GM18868 (cell line): ENCODE measurements at regions not wholly inside any gene's neighbourhood (a gene's known extent, or its start where the extent isn't known, plus 50 kb on each side); places are given as distances from the start of the nearest gene placed in this dataset.

ENCODE experiments used
- ATAC-seq: cut with Tn5 transposase; IDR thresholded peaks from one replicate; pipeline ENCODE4 v1.9.1; 2021; ENCODE audit warnings: mild to moderate bottlenecking, moderate library complexity; ENCODE audit not compliant: unreplicated experiment

GRCh38 chr6:113505084-113505699 lies 352.0 kb upstream of the MARCKS start:
- no peak for ATAC-seq

DNA sequence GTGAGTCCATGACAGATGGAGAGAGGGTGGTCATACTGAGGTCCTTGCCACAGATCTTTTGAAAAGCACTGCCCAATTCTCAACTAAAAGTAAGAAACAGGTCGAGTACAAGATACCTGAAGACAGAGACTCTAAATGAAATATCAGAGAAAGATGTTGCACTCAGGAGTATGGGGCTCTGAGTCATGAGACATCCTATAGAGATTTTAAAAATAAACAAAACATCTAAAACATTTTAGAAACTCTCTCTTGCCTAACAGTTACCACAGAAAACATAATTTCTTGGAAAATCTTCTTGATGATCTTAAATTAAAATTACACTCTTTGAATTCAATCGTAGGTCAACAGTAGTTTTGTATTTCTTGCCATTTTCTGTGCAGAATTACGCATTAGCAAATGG lies 348.9 kb upstream of the MARCKS start:
- no peak for ATAC-seq

DNA sequence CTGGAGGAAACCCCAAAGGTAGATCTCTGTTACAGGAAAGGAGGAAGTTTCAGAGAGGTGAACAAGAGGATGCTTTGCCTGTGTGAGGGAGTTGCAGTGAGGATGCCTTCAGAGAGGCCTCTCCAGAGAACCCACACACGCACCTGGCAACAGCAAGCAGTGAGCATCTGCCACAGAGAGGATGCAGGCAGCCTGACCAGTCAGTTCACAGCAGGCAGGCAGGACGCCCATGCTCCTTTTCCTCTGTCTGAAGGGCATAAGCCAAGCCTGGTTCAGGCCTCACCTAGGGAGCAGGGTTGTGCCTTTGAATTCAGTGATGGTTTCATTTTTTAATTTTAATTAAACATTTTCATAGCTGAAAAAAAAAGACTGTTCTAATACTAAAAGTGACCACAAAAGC lies 346.0 kb upstream of the MARCKS start:
- no peak for ATAC-seq

GRCh38 chr6:113512576-113512975 lies 344.6 kb upstream of the MARCKS start:
- ATAC-seq: no peak

DNA sequence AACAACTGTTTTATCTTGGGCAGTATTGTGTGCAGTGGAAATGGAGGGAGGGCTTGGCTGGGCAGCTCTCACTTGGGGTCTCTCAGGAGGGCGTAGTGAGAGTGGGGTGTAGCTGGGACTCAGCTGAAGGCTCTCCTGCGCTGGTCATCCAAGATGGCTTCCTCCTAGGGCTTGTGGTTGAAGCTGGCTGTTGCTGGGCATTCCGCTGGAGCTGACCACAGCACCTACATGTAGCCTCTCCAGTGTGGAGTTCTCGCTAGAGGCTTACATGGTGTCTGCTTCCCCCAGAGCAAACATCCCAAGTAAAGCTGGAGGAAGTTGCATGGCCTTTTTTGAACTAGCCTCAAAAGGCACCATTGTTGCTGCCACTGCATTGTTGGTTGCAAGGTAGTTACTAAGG lies 344.1 kb upstream of the MARCKS start:
- no peak for ATAC-seq

- ATAC-seq: no peak
Observed at GRCh38 chr6:113522376-113522775, 334.8 kb upstream of the MARCKS start.

DNA sequence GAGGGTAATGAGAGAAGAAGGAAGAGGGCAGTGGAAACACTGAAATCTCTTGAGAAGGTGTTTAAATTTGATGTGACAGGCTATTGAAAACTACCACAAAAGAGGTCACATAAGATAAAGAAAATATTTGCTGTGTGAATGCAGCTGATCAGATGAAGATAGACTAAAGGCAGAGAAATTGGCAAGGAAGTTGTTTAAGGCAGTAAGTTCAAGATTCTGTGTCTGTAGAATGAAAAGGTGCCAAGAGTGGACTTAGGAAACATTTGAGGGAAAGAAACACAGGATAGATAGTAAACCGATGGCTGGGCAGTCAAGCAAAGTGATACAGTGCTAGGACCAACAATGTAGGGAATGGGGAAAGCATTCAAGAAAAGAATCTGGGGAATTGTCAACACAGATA lies 332.3 kb upstream of the MARCKS start:
- no peak for ATAC-seq

GRCh38 chr6:113526553-113526952 lies 330.6 kb upstream of the MARCKS start:
- ATAC-seq: no peak

DNA sequence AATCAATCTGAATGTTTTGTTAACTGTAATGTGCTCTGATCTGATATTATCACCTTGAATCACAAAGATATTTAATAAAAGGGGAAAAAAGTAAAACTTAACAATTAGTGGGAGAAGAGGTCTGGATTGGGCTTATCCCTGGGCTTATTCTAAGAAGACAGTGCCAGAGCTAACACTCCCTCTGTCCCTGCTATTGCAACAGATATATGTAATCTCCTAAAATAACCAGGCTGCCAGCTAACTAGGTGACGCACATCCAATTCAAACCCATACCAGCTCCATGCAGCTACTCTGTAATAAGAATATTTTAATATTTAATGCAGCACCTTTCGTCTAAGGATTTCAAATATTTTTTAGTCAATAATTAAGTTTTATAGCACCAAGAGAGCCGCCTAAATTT lies 330.1 kb upstream of the MARCKS start:
- ATAC-seq: no peak

GRCh38 chr6:113528111-113528510 lies 329.0 kb upstream of the MARCKS start:
- ATAC-seq: no peak

- ATAC-seq: no peak
Observed at GRCh38 chr6:113529196-113529595, 327.9 kb upstream of the MARCKS start.

DNA sequence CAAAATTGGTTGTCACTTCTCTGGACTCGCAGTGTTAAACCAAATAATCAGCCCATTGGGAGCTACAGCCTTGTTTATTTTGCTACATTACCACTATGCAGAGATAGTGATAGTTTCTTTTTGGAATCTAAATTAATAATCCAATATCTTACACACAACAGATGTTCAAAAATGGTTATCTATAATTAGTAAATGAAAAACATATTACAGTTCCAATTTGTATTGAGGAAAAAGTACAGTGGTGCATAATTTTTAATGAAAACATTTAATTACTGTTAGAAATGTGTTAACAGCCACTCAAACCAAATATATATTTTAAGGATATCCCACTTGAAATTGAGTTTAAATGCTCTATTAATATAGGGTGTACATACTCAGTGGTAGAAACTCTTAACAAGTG lies 327.3 kb upstream of the MARCKS start:
- ATAC-seq: no peak

- no peak for ATAC-seq
Observed at GRCh38 chr6:113530769-113531168, 326.4 kb upstream of the MARCKS start.

GRCh38 chr6:113539202-113539601 lies 317.9 kb upstream of the MARCKS start:
- no peak for ATAC-seq

DNA sequence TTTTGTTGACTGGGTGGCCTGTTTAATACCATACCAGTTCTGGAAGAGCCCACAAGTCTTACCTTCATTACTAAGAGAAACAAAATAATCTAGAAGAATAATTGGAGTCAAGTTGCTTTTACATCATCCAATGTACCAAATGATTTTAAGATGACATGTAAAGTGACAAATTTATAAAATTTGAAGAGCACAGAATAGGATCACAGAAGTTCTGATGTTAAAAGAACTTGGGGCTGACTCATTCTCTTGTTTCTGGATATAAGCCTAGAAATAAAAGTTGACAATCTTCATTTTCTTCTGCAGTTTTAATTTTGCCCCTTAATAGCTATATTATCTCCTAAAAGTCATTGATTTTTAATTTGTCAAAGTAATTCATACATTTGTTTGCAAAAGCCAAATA lies 317.5 kb upstream of the MARCKS start:
- ATAC-seq: no peak

DNA sequence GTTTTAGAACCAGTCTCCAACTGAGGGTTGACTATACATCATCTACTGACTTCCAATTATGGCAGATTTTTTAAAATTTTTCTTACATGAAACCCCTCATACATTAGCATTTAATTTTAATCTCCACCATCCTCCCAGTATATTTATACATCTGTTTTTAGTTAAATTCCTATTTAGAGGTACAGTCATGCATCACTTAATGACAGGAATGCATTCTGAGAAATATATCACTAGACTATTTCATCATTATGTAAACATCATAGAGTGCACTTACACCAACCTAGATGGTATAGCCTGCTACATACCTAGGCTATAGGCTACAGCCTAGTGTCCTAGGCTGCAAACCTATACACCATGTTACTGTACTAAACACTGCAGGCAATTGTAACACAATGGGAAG lies 316.7 kb upstream of the MARCKS start:
- ATAC-seq: no peak

DNA sequence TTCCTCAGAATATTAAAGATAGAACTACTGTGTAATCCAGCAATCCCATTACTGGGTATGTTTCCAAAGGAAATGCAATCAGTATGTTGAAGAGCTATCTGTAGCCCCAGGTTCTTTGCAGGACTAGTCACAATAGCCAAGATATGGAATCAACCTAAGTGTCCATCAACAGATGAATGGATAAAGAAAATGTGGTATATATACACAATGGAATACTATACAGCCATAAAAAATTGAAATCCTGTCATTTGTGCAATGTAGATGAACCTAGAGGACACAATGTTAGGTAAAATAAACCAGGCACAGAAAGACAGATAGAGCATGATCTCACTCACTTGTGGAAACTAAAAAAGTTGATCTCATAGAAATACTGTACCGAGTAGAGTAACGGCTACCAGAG lies 306.0 kb upstream of the MARCKS start:
- no peak for ATAC-seq

- no peak for ATAC-seq
Observed at GRCh38 chr6:113556775-113557174, 300.4 kb upstream of the MARCKS start.

GRCh38 chr6:113558431-113558830 lies 298.7 kb upstream of the MARCKS start:
- no peak for ATAC-seq

GRCh38 chr6:113558966-113559365 lies 298.2 kb upstream of the MARCKS start:
- ATAC-seq: no peak

GRCh38 chr6:113560376-113560775 lies 296.8 kb upstream of the MARCKS start:
- ATAC-seq: no peak

DNA sequence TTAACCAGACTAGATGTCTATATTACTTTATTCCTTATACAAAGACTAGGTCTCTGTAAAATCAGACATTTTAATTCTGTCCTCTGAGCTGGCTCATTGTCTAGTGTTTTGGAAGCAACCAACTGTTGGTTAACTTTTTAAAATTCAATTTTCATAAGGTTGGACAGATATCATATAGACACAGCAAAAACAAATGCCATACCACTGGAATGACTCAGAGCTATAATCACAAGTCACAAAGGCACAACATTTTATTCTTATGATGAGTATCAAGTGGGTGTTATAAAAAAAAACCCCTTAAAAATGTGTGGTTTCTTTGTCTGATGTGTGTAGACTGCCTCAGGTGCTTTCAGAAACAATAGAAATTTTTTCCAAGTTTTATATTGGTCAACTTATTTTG lies 296.2 kb upstream of the MARCKS start:
- no peak for ATAC-seq

- ATAC-seq: peak; percentile 39
Observed at GRCh38 chr6:113562248-113562647, 294.9 kb upstream of the MARCKS start.
